ENCODE measurements at regions not wholly inside any gene's neighbourhood (a gene's known extent, or its start where the extent isn't known, plus 50 kb on each side); places are given as distances from the start of the nearest gene placed in this dataset.

- no peak overlapping the region for H3K4me3 ChIP-seq
- no peaks in the 10 kb centered on the region for H3K27me3 ChIP-seq
- no peak overlapping the region for H3K27ac ChIP-seq (replicated peaks in 1 of 4)
- TF ChIP-seq CTCF (IDR thresholded peaks at IDR 0.05) = no peak
- TF ChIP-seq EP300 (IDR thresholded peaks at IDR 0.05) = no peak
- TF ChIP-seq POLR2A (IDR thresholded peaks at IDR 0.05; ENCODE audit: low read depth) = no peak
- TF ChIP-seq POLR2AphosphoS5 (IDR thresholded peaks at IDR 0.05) = no peak
- DNase-seq (ENCODE audit: extremely low spot score) = no peak
- 89% methylated on average over 7 of the region's 7 CpGs for WGBS
- H3K36me3 ChIP-seq = no peaks in the 10 kb centered on the region
- peaks cover 0 to 15% (median 3%) of the 10 kb centered on the region in 4 donors for H3K4me1 ChIP-seq
- intact Hi-C loops (cut with DNase I) = no loop called here
- H3K9me3 ChIP-seq = no peaks in the 10 kb centered on the region
Measured at GRCh38 chr6:16976385-16977183, 125.3 kb upstream of the STMND1 start.

- Histone ChIP-seq H3K4me3 (no peak overlapping the region), H3K27ac (replicated peaks in 1 of 4) (no peak overlapping the region), H3K36me3 (no peaks in the 10 kb centered on the region), H3K9me3 (no peaks in the 10 kb centered on the region), H3K27me3 (no peaks in the 10 kb centered on the region), H3K4me1 (peaks cover 0 to 15% (median 3%) of the 10 kb centered on the region in 4 donors)
- WGBS = 24% methylated on average over 6 of the region's 6 CpGs
- TF ChIP-seq EP300 (IDR thresholded peaks at IDR 0.05) (no peak), POLR2AphosphoS5 (IDR thresholded peaks at IDR 0.05) (no peak), CTCF (IDR thresholded peaks at IDR 0.05) (no peak), POLR2A (IDR thresholded peaks at IDR 0.05; ENCODE audit: low read depth) (no peak)
- intact Hi-C loops (cut with DNase I) = no loop called here
- no peak for DNase-seq (ENCODE audit: extremely low spot score)
Measured at GRCh38 chr6:16974704-16975359, 127.0 kb upstream of the STMND1 start.

GRCh38 chr6:16974387-16974673 is 127.5 kb upstream of the STMND1 start:
- H3K27me3 ChIP-seq = no peaks in the 10 kb centered on the region
- intact Hi-C loops (cut with DNase I) = no loop called here
- no peak for TF ChIP-seq POLR2A (IDR thresholded peaks at IDR 0.05; ENCODE audit: low read depth)
- no peak for TF ChIP-seq EP300 (IDR thresholded peaks at IDR 0.05)
- TF ChIP-seq POLR2AphosphoS5 (IDR thresholded peaks at IDR 0.05) = no peak
- TF ChIP-seq CTCF (IDR thresholded peaks at IDR 0.05) = no peak
- no peak overlapping the region for H3K27ac ChIP-seq (replicated peaks in 1 of 4)
- DNase-seq (ENCODE audit: extremely low spot score) = no peak
- peaks cover 0 to 15% (median 3%) of the 10 kb centered on the region in 4 donors for H3K4me1 ChIP-seq
- H3K4me3 ChIP-seq = no peak overlapping the region
- H3K36me3 ChIP-seq = no peaks in the 10 kb centered on the region
- no peaks in the 10 kb centered on the region for H3K9me3 ChIP-seq

DNA sequence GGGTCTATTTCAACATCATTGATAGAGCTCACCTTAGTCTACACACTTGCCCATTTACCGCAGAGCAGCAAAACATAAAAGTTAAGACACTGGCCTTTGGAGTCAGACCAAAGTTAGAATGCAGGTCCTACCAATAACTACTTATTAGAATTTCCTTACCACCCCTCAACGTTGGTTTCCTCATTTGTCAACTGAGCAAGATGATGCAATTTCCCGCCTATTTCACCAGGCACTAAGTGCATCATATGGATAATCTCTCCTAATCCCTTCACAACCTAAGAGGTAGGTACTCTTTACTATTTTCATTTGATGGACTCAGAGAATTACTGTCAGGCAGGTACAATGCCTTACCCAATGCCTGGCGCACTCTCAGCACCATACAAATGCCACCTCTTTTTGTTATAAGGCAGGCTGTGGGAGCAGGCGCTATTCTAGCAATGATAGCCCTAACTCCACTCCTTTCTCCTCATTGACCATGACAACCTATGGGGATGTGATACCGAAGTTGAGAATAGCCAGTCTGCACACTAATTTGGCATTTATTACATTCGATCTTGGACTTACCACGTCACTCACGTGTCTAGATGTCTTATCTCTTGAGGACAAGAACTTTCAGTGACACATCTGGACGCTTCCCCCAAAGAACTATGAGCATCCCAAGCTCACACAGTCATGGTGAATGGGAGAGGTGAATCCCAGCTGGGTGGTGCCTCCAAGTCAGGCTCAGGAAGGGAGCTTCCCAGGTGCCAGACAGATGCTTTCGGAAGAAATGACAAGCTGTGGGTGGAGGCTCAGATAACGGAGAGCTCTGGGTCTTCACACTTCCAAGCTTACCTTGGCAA is 128.1 kb upstream of the STMND1 start:
- Histone ChIP-seq H3K9me3 (no peaks in the 10 kb centered on the region), H3K27ac (replicated peaks in 1 of 4) (no peak overlapping the region), H3K36me3 (no peaks in the 10 kb centered on the region), H3K27me3 (no peaks in the 10 kb centered on the region), H3K4me1 (peaks cover 0 to 15% (median 3%) of the 10 kb centered on the region in 4 donors), H3K4me3 (no peak overlapping the region)
- no peak for DNase-seq (ENCODE audit: extremely low spot score)
- intact Hi-C loops (cut with DNase I) = no loop called here
- WGBS = 78% methylated on average over 12 of the region's 12 CpGs
- TF ChIP-seq POLR2A (IDR thresholded peaks at IDR 0.05; ENCODE audit: low read depth) (no peak), POLR2AphosphoS5 (IDR thresholded peaks at IDR 0.05) (no peak), EP300 (IDR thresholded peaks at IDR 0.05) (no peak), CTCF (IDR thresholded peaks at IDR 0.05) (no peak)

All from esophagus muscularis mucosa (tissue), 4 donors.